ENCODE measurements at regions not wholly inside any gene's neighbourhood (a gene's known extent, or its start where the extent isn't known, plus 50 kb on each side); places are given as distances from the start of the nearest gene placed in this dataset.

- WGBS (ENCODE audit: insufficient coverage, low coverage, low lambda C conversion rate, missing lambda C conversion rate): 29% methylated on average over 3 of the region's 4 CpGs
- H3K4me3 ChIP-seq: no peak overlapping the region
Measured at GRCh38 chr12:25775968-25776367, 182.5 kb upstream of the RASSF8 start.

GRCh38 chr12:25780771-25781170, 177.7 kb upstream of the RASSF8 start:
- Histone ChIP-seq H3K4me3 (no peak overlapping the region), H3K36me3 (no peaks in the 10 kb centered on the region), H3K27ac (no peak overlapping the region), H3K27me3 (no peaks in the 10 kb centered on the region), H3K4me1 (no peaks in the 10 kb centered on the region), H3K9me3 (no peaks in the 10 kb centered on the region)
- 49% methylated on average over 3 of the region's 3 CpGs for WGBS (ENCODE audit: insufficient coverage, low coverage, low lambda C conversion rate, missing lambda C conversion rate)
- intact Hi-C loops (cut with DNase I): no loop called here
- no peak for TF ChIP-seq CTCF (IDR thresholded peaks at IDR 0.05)
- ATAC-seq (no peak), DNase-seq (no peak)

More at GRCh38 chr12:25775968-25776367, 182.5 kb upstream of the RASSF8 start:
- H3K9me3 ChIP-seq: no peaks in the 10 kb centered on the region
- no peak for DNase-seq
- no peaks in the 10 kb centered on the region for H3K36me3 ChIP-seq
- H3K4me1 ChIP-seq: no peaks in the 10 kb centered on the region
- intact Hi-C loops (cut with DNase I): no loop called here
- H3K27ac ChIP-seq: no peak overlapping the region
- no peak for TF ChIP-seq CTCF (IDR thresholded peaks at IDR 0.05)
- TF ChIP-seq POLR2A (IDR thresholded peaks at IDR 0.05): no peak
- no peak for ATAC-seq
- H3K27me3 ChIP-seq: no peaks in the 10 kb centered on the region

GRCh38 chr12:25781232-25781631, 177.2 kb upstream of the RASSF8 start:
- H3K9me3 ChIP-seq: no peaks in the 10 kb centered on the region
- intact Hi-C loops (cut with DNase I): no loop called here
- H3K36me3 ChIP-seq: no peaks in the 10 kb centered on the region
- WGBS (ENCODE audit: insufficient coverage, low coverage, low lambda C conversion rate, missing lambda C conversion rate): 45% methylated on average over 4 of the region's 4 CpGs
- no peak overlapping the region for H3K4me3 ChIP-seq
- DNase-seq (no peak), ATAC-seq (no peak)
- no peaks in the 10 kb centered on the region for H3K27me3 ChIP-seq
- TF ChIP-seq CTCF (IDR thresholded peaks at IDR 0.05): no peak
- no peak for TF ChIP-seq POLR2A (IDR thresholded peaks at IDR 0.05)
- H3K27ac ChIP-seq: no peak overlapping the region
- no peaks in the 10 kb centered on the region for H3K4me1 ChIP-seq

- no peak for ATAC-seq
- intact Hi-C loops (cut with DNase I): no loop called here
Measured at GRCh38 chr12:25783566-25783965, 174.9 kb upstream of the RASSF8 start.

More at GRCh38 chr12:25783566-25783965, 174.9 kb upstream of the RASSF8 start:
- H3K4me1 ChIP-seq: no peaks in the 10 kb centered on the region
- TF ChIP-seq POLR2A (IDR thresholded peaks at IDR 0.05): no peak
- TF ChIP-seq CTCF (IDR thresholded peaks at IDR 0.05): no peak
- no peak for DNase-seq
- no peak overlapping the region for H3K4me3 ChIP-seq
- H3K27ac ChIP-seq: no peak overlapping the region
- H3K9me3 ChIP-seq: no peaks in the 10 kb centered on the region
- WGBS (ENCODE audit: insufficient coverage, low coverage, low lambda C conversion rate, missing lambda C conversion rate): 41% methylated on average over 5 of the region's 5 CpGs
- H3K27me3 ChIP-seq: no peaks in the 10 kb centered on the region
- no peaks in the 10 kb centered on the region for H3K36me3 ChIP-seq
